CD14-positive monocyte (primary cell): ENCODE measurements at regions not wholly inside any gene's neighbourhood (a gene's known extent, or its start where the extent isn't known, plus 50 kb on each side); places are given as distances from the start of the nearest gene placed in this dataset.

Source experiments
- DNase-seq, 3 donors: peaks; one replicate each; pipeline ENCODE4 v3.0.0-alpha.2; 2011 to 2022
- H2AFZ ChIP-seq: 2 replicates; pipeline ENCODE4 v1.6.0; 2012; ENCODE audit warnings: mild to moderate bottlenecking, low read depth, low read length, inconsistent platforms; ENCODE audit not compliant: insufficient read depth, poor library complexity, severe bottlenecking
- H3K27ac ChIP-seq, 2 donors: 1 replicate in 1 of 2; 2 replicates in 1 of 2; pipeline ENCODE4 v1.5.1; 2012 to 2013; ENCODE audit warnings: low read length in 2 of 2, control low read depth in 1 of 2, inconsistent platforms in 1 of 2, low read depth in 1 of 2, mild to moderate bottlenecking in 1 of 2
- H3K27me3 ChIP-seq, 2 donors: one replicate each; pipeline versions ENCODE4 v1.6.0 to v1.6.1; 2011 to 2013; ENCODE audit warnings: low read length in 2 of 2; ENCODE audit not compliant: control insufficient read depth in 2 of 2, insufficient read depth in 2 of 2
- H3K36me3 ChIP-seq, 2 donors: replicated peaks in 1 of 2; 1 replicate in 1 of 2; 2 replicates in 1 of 2; pipeline versions ENCODE4 v1.5.1 to v1.6.1; 2012 to 2013; ENCODE audit warnings: low read length in 2 of 2, control low read depth in 1 of 2, inconsistent platforms in 1 of 2, mild to moderate bottlenecking in 1 of 2; ENCODE audit not compliant: insufficient read depth in 2 of 2, control insufficient read depth in 1 of 2
- H3K4me1 ChIP-seq, 2 donors: 1 replicate in 1 of 2; 2 replicates in 1 of 2; pipeline versions ENCODE4 v1.5.1 to v1.6.1; 2012 to 2013; ENCODE audit warnings: low read length in 2 of 2, control low read depth in 1 of 2, inconsistent platforms in 1 of 2, mild to moderate bottlenecking in 1 of 2, moderate library complexity in 1 of 2; ENCODE audit not compliant: insufficient read depth in 2 of 2, control insufficient read depth in 1 of 2
- H3K4me2 ChIP-seq: replicated peaks from 2 replicates; pipeline ENCODE3; 2012; ENCODE audit warnings: low read length, moderate library complexity, mild to moderate bottlenecking; ENCODE audit not compliant: poor library complexity, severe bottlenecking; ENCODE audit errors: extremely low read depth
- H3K4me3 ChIP-seq, 3 experiments: fragments of 200-600 bp in 1 of 3; sonication (generic) in 1 of 3; replicated peaks in 1 of 3; 1 replicate in 2 of 3; 2 replicates in 1 of 3; pipeline ENCODE4 v1.5.1; 2011 to 2013; ENCODE audit warnings: low read length in 3 of 3, mild to moderate bottlenecking in 3 of 3, control low read depth in 2 of 3, low read depth in 2 of 3, inconsistent platforms in 1 of 3, moderate library complexity in 1 of 3
- H3K79me2 ChIP-seq: 2 replicates; pipeline ENCODE4 v1.6.0; 2012; ENCODE audit warnings: mild to moderate bottlenecking, control low read depth, inconsistent platforms, low read length, moderate library complexity; ENCODE audit not compliant: insufficient read depth
- H3K9ac ChIP-seq: 2 replicates; pipeline ENCODE4 v1.6.0; 2017; ENCODE audit warnings: low read length, mild to moderate bottlenecking; ENCODE audit not compliant: insufficient read depth, poor library complexity, severe bottlenecking
- H3K9me3 ChIP-seq, 2 donors: replicated peaks in 1 of 2; 1 replicate in 1 of 2; 2 replicates in 1 of 2; pipeline versions ENCODE4 v1.5.1 to v1.6.1; 2012 to 2013; ENCODE audit warnings: low read length in 2 of 2, control low read depth in 1 of 2; ENCODE audit not compliant: control insufficient read depth in 1 of 2, insufficient read depth in 1 of 2
- H4K20me1 ChIP-seq: 2 replicates; pipeline ENCODE4 v1.6.0; 2012; ENCODE audit warnings: mild to moderate bottlenecking, low read length, control low read depth, moderate library complexity; ENCODE audit not compliant: insufficient read depth
- H3K27ac Mint-ChIP-seq, 7 donors: one replicate each; pipeline ENCODE4 v1.8.0; 2020; ENCODE audit warnings: mild to moderate bottlenecking in 7 of 7, mixed read lengths in 7 of 7, moderate library complexity in 6 of 7, inconsistent platforms in 2 of 7
- H3K27me3 Mint-ChIP-seq, 3 donors: one replicate each; pipeline ENCODE4 v1.8.0; 2021 to 2022; ENCODE audit warnings: low read depth in 3 of 3, mild to moderate bottlenecking in 3 of 3, mixed read lengths in 3 of 3, moderate library complexity in 3 of 3, inconsistent platforms in 1 of 3
- H3K36me3 Mint-ChIP-seq, 2 donors: one replicate each; pipeline ENCODE4 v1.8.0; 2020; ENCODE audit warnings: mixed read lengths in 2 of 2, inconsistent platforms in 1 of 2, mild to moderate bottlenecking in 1 of 2
- H3K4me1 Mint-ChIP-seq: one replicate; pipeline ENCODE4 v1.8.0; 2020; ENCODE audit warnings: mild to moderate bottlenecking, mixed read lengths
- H3K4me3 Mint-ChIP-seq, 2 donors: one replicate each; pipeline ENCODE4 v1.8.0; 2020; ENCODE audit warnings: mild to moderate bottlenecking in 2 of 2, mixed read lengths in 2 of 2, moderate library complexity in 1 of 2
- H3K9me3 Mint-ChIP-seq, 7 donors: one replicate each; pipeline ENCODE4 v1.8.0; 2020 to 2022; ENCODE audit warnings: mixed read lengths in 7 of 7, mild to moderate bottlenecking in 6 of 7, moderate library complexity in 6 of 7, inconsistent platforms in 2 of 7
- WGBS: methylation state at CpG from one replicate; pipeline ENCODE4 v1.1.5; 2013; ENCODE audit warnings: missing lambda C conversion rate; ENCODE audit not compliant: insufficient coverage; 5-methylcytosine and 5-hydroxymethylcytosine counted together
- intact Hi-C, 2 donors: fragments of 100-400 bp; cut with micrococcal nuclease; formaldehyde crosslinking; loops; one replicate each; pipeline versions ENCODE4 v1.15.0 to v1.15.1; 2023
- TF ChIP-seq, protein P1 (sequence below): fragments of 200-600 bp; IDR thresholded peaks from one replicate; pipeline ENCODE4 v1.8.0; 2022; ENCODE audit warnings: antibody characterized with exemption, mild to moderate bottlenecking

DNA sequence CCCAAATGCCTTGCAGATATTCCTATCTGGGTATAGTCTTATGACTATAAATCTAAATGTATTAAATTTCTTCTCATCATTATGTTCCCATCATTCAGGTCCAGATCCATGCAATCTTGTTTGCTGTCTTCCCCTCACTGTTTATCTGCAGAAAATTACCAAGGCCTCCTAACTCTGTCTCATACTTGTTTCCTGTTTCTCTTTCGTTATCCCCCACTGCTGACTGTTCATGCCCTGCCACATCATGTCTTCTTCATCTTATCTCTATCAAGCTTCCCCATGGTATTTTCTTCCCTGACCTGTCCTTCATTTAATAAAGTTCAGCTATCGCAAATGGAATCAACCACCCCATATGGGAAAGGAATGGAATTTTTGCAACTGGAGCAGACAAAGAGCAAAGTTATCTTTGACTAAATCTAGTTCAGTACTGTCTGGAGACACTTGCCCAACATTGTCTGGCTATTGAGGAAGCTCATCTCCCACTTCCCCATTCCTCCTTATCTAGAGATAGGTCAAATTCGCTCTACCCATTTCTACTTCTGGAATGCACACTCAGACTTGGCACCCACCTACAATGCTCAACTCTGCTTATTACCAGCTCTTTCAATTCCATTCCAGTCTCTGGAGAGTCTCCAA, 1358.1 kb downstream of the EFNB2 start:
- Histone ChIP-seq H3K9ac (no peak overlapping the region), H3K79me2 (no peaks in the 10 kb centered on the region), H4K20me1 (no peaks in the 10 kb centered on the region), H3K4me3 (peak overlapping the region in 2 of 3 experiments; percentile 41 to 66), H3K27ac (peak overlapping the region in 1 of 2 donors; percentile 71), H3K4me1 (peaks cover 12 to 14% of the 10 kb centered on the region in 2 donors), H3K4me2 (peak overlapping the region; percentile 66), H3K9me3 (no peaks in the 10 kb centered on the region), H2AFZ (peak overlapping the region; percentile 61), H3K27me3 (no peaks in the 10 kb centered on the region), H3K36me3 (no peaks in the 10 kb centered on the region)
- Mint-ChIP-seq H3K27me3 (no peaks in the 10 kb centered on the region), H3K27ac (peak overlapping the region; percentile 13 to 86 (median 69)), H3K36me3 (no peaks in the 10 kb centered on the region), H3K4me1 (peaks cover 13% of the 10 kb centered on the region), H3K4me3 (peak overlapping the region; percentile 21 to 83), H3K9me3 (no peaks in the 10 kb centered on the region)
- WGBS: 8% methylated on average over 2 of the region's 3 CpGs
- DNase-seq: peak; percentile 49 to 80 (median 63)
- TF ChIP-seq, protein P1, sequence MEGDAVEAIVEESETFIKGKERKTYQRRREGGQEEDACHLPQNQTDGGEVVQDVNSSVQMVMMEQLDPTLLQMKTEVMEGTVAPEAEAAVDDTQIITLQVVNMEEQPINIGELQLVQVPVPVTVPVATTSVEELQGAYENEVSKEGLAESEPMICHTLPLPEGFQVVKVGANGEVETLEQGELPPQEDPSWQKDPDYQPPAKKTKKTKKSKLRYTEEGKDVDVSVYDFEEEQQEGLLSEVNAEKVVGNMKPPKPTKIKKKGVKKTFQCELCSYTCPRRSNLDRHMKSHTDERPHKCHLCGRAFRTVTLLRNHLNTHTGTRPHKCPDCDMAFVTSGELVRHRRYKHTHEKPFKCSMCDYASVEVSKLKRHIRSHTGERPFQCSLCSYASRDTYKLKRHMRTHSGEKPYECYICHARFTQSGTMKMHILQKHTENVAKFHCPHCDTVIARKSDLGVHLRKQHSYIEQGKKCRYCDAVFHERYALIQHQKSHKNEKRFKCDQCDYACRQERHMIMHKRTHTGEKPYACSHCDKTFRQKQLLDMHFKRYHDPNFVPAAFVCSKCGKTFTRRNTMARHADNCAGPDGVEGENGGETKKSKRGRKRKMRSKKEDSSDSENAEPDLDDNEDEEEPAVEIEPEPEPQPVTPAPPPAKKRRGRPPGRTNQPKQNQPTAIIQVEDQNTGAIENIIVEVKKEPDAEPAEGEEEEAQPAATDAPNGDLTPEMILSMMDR: no peak
- intact Hi-C loops: no loop called here

DNA sequence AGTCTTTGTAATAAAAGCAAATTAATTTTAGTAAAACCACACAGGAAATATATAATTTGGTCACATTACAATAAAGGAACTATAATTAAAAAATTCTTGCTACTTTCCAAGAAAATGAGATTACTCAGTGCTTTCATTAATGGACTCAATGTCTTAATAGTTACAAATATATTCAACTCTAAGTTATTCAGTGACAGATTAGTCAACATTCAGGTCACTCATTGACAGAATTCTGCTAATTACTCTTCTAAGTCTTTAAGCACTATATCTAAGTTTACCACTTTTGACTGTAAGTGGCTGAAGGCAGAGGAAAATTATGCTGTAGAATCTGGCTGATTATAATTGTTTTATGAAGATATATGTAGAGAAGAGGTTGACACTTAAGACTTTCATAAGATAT, 1365.0 kb downstream of the EFNB2 start:
- peaks cover 0 to 4% (median 2%) of the 10 kb centered on the region in 7 donors for H3K9me3 Mint-ChIP-seq
- no peak overlapping the region for H3K4me2 ChIP-seq
- no peak for DNase-seq
- no peak overlapping the region for H3K9ac ChIP-seq
- peaks cover 0 to 4% of the 10 kb centered on the region in 2 donors for H3K9me3 ChIP-seq
- H3K79me2 ChIP-seq: no peaks in the 10 kb centered on the region
- no peaks in the 10 kb centered on the region for H3K4me1 ChIP-seq
- H3K36me3 Mint-ChIP-seq: no peaks in the 10 kb centered on the region
- H3K4me3 Mint-ChIP-seq: no peak overlapping the region
- H4K20me1 ChIP-seq: no peaks in the 10 kb centered on the region
- H3K4me3 ChIP-seq: no peak overlapping the region
- H3K36me3 ChIP-seq: no peaks in the 10 kb centered on the region
- TF ChIP-seq, protein P1: no peak
- intact Hi-C loops: no loop called here
- no peaks in the 10 kb centered on the region for H3K27me3 ChIP-seq
- no peaks in the 10 kb centered on the region for H3K4me1 Mint-ChIP-seq
- H3K27me3 Mint-ChIP-seq: no peaks in the 10 kb centered on the region
- H3K27ac ChIP-seq: no peak overlapping the region
- H3K27ac Mint-ChIP-seq: no peak overlapping the region
- H2AFZ ChIP-seq: no peak overlapping the region
